ENCODE measurements at regions not wholly inside any gene's neighbourhood (a gene's known extent, or its start where the extent isn't known, plus 50 kb on each side); places are given as distances from the start of the nearest gene placed in this dataset.

GRCh38 chr16:24674877-24675276 is 54.6 kb upstream of the TNRC6A start:
- peaks cover 23% of the 10 kb centered on the region for H3K4me1 Mint-ChIP-seq

GRCh38 chr16:24677388-24677787 is 52.1 kb upstream of the TNRC6A start:
- Mint-ChIP-seq H3K27ac (no peak overlapping the region), H3K4me1 (peaks cover 15% of the 10 kb centered on the region), H3K27me3 (ENCODE audit: low read depth, poor library complexity) (peaks cover 16% of the 10 kb centered on the region), H3K9me3 (no peaks in the 10 kb centered on the region), H3K36me3 (ENCODE audit: low read depth) (no peaks in the 10 kb centered on the region), H3K4me3 (no peak overlapping the region)
- no peak for DNase-seq
- no peak for TF ChIP-seq CTCF (IDR thresholded peaks at IDR 0.05)

More at GRCh38 chr16:24674877-24675276, 54.6 kb upstream of the TNRC6A start:
- H3K9me3 Mint-ChIP-seq = peaks cover 7% of the 10 kb centered on the region
- H3K27me3 Mint-ChIP-seq (ENCODE audit: low read depth, poor library complexity) = peaks cover 28% of the 10 kb centered on the region
- no peak overlapping the region for H3K27ac Mint-ChIP-seq
- H3K4me3 Mint-ChIP-seq = no peak overlapping the region
- H3K36me3 Mint-ChIP-seq (ENCODE audit: low read depth) = no peaks in the 10 kb centered on the region
- DNase-seq = no peak
- no peak for TF ChIP-seq CTCF (IDR thresholded peaks at IDR 0.05)
